ENCODE measurements at regions not wholly inside any gene's neighbourhood (a gene's known extent, or its start where the extent isn't known, plus 50 kb on each side); places are given as distances from the start of the nearest gene placed in this dataset.

- H3K4me1 ChIP-seq (replicated peaks): no peaks in the 10 kb centered on the region
- no peaks in the 10 kb centered on the region for H3K36me3 ChIP-seq
- no peaks in the 10 kb centered on the region for H3K9me3 ChIP-seq
- no peak overlapping the region for H3K27ac ChIP-seq
- no peak overlapping the region for H3K4me3 ChIP-seq
- intact Hi-C loops (cut with DNase I): no loop called here
- no peak for TF ChIP-seq POLR2A (IDR thresholded peaks at IDR 0.05)
- TF ChIP-seq POLR2AphosphoS5 (IDR thresholded peaks at IDR 0.05): no peak
- TF ChIP-seq CTCF (IDR thresholded peaks at IDR 0.05): no peak
- no peaks in the 10 kb centered on the region for H3K27me3 ChIP-seq (replicated peaks; ENCODE audit: insufficient read depth)
- no peak for DNase-seq (ENCODE audit: low spot score)
- WGBS: 90% methylated on average over 8 of the region's 8 CpGs
These were observed 62.9 kb upstream of the MOCS1 start for GRCh38 chr6:39997101-39997635.

GRCh38 chr6:39995633-39996032 lies 61.4 kb upstream of the MOCS1 start:
- H3K27me3 ChIP-seq (replicated peaks; ENCODE audit: insufficient read depth): no peaks in the 10 kb centered on the region
- 42% methylated on average over 4 of the region's 4 CpGs for WGBS
- H3K9me3 ChIP-seq: no peaks in the 10 kb centered on the region
- TF ChIP-seq POLR2AphosphoS5 (IDR thresholded peaks at IDR 0.05): no peak
- no peak for TF ChIP-seq CTCF (IDR thresholded peaks at IDR 0.05)
- TF ChIP-seq POLR2A (IDR thresholded peaks at IDR 0.05): no peak
- H3K27ac ChIP-seq: no peak overlapping the region
- no peaks in the 10 kb centered on the region for H3K36me3 ChIP-seq
- no peaks in the 10 kb centered on the region for H3K4me1 ChIP-seq (replicated peaks)
- intact Hi-C loops (cut with DNase I): no loop called here
- H3K4me3 ChIP-seq: no peak overlapping the region
- DNase-seq (ENCODE audit: low spot score): no peak

GRCh38 chr6:39992861-39993622 lies 58.8 kb upstream of the MOCS1 start:
- Histone ChIP-seq H3K4me3 (no peak overlapping the region), H3K27ac (no peak overlapping the region), H3K36me3 (no peaks in the 10 kb centered on the region), H3K4me1 (replicated peaks) (no peaks in the 10 kb centered on the region), H3K27me3 (replicated peaks; ENCODE audit: insufficient read depth) (no peaks in the 10 kb centered on the region), H3K9me3 (no peaks in the 10 kb centered on the region)
- no peak for DNase-seq (ENCODE audit: low spot score)
- intact Hi-C loops (cut with DNase I): no loop called here
- no peak for TF ChIP-seq POLR2AphosphoS5 (IDR thresholded peaks at IDR 0.05)
- no peak for TF ChIP-seq POLR2A (IDR thresholded peaks at IDR 0.05)
- TF ChIP-seq CTCF (IDR thresholded peaks at IDR 0.05): no peak
- 67% methylated on average over 7 of the region's 7 CpGs for WGBS
